ENCODE measurements at regions not wholly inside any gene's neighbourhood (a gene's known extent, or its start where the extent isn't known, plus 50 kb on each side); places are given as distances from the start of the nearest gene placed in this dataset.
A peak's percentile ranks its signal among the peaks of the same experiment; 100 is the strongest.
"Not testable (repeated sequence)": the region's sequence is repeated elsewhere in the genome, so short reads cannot be mapped to it uniquely, and the experiment has no call there.

DNA sequence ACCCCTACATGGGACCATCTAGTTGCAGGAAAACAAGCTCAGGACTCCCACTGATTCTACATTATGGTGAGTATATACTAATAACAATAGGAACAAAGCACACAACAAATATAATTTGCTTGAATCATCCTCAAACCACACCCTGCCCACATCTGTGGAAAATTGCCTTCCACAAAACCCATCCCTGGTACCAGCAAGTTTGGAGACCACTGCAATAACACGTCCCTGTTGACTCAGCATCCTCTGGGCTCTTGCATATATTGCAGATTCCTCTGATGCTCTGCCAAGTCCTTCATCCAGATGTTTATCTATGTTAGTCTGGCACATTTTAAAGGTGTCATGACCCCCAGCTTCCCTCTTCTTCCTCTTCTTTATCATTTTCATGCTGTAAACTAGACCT, 138.4 kb downstream of the PCTP start:
- H3K9me3 Mint-ChIP-seq = peaks cover 0 to 9% of the 10 kb centered on the region in 2 donors
- peak overlapping the region in 1 of 2 donors; percentile 35 for H3K27ac Mint-ChIP-seq
- no peaks in the 10 kb centered on the region for H3K4me1 Mint-ChIP-seq
- H3K27me3 Mint-ChIP-seq = peaks cover 17% of the 10 kb centered on the region
- DNase-seq = no peak
- H3K4me3 Mint-ChIP-seq = no peak overlapping the region
- ATAC-seq = no peak

DNA sequence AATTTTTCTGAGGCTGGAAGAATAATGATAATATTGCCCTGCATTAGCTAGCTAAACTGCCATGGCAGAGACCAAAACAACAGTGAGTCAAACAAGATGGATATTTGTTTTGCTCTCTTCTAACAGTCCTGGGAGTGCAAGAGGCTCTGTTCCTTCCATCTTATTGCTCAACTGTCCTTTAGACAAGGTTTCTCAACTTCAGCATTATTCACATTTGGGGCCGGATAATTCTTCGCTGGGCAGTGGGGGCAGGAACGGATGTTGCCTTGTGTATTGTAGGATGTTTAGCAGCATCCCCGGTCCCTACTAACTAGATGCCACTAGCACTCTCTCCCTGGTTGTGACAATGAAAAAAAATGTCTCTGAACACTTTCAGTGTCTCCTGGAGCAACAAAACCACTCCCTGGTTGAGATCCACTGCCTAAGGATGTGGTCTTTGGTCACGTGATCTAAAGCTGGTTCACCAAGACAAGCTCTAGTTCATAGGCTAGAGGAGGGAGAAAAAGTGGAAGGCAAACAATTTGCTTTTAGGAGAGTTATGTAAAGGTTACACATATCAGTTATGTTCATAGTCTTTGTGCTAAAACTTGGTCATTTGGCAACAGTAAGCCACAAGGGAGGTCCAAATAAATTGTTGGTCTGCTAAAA, 144.4 kb downstream of the PCTP start:
- DNase-seq (no peak), ATAC-seq (no peak)
- Mint-ChIP-seq H3K4me3 (no peak overlapping the region), H3K9me3 (peaks cover 0 to 9% of the 10 kb centered on the region in 2 donors), H3K4me1 (no peaks in the 10 kb centered on the region), H3K27ac (peak overlapping the region in 1 of 2 donors; percentile 52), H3K27me3 (peaks cover 16% of the 10 kb centered on the region)

DNA sequence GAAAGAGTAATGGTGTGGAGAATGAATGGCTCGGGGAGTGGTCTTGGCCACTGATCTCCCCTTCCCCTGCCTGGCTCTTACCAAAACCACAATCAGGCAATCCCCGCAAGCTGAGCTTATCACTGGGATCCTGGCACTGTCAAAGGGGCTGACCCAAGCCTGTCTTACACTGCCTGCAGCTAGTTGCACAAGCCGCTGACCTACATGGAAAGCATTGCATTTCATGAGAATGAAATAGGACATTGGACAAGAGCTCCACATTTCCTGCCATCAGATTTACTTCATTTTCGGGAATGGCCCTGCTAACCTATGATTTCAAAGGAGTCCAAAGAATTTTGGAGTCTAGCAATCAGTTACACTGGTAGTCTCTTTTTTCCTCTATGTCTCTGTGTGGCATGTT, 146.4 kb downstream of the PCTP start:
- Mint-ChIP-seq H3K27me3 (peaks cover 2% of the 10 kb centered on the region), H3K9me3 (no peaks in the 10 kb centered on the region), H3K4me1 (no peaks in the 10 kb centered on the region), H3K27ac (no peak overlapping the region), H3K4me3 (no peak overlapping the region)
- DNase-seq (no peak), ATAC-seq (no peak)

DNA sequence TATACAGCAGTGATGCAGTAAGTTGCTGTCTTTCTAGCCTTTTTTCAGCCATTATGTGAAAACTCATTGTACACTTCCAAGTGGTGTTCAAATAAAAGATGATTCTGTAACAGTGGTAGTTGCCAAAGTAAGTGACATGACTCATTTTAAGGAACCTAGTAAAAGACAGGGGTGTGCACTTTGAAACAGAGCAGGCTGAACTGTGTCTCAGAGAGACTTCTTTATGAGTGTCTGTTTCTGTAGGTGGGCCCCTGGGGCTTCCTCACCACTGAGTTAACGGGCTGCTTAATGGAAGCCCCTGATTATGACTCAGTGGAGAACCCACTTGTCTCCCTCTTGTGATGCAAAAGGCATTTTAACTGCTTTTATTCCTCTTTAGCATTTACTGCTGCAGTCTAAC, 147.3 kb downstream of the PCTP start:
- ATAC-seq (no peak), DNase-seq (no peak)
- no peak overlapping the region for H3K4me3 Mint-ChIP-seq
- no peaks in the 10 kb centered on the region for H3K9me3 Mint-ChIP-seq
- peaks cover 11% of the 10 kb centered on the region for H3K27me3 Mint-ChIP-seq
- H3K27ac Mint-ChIP-seq = no peak overlapping the region
- no peaks in the 10 kb centered on the region for H3K4me1 Mint-ChIP-seq

DNA sequence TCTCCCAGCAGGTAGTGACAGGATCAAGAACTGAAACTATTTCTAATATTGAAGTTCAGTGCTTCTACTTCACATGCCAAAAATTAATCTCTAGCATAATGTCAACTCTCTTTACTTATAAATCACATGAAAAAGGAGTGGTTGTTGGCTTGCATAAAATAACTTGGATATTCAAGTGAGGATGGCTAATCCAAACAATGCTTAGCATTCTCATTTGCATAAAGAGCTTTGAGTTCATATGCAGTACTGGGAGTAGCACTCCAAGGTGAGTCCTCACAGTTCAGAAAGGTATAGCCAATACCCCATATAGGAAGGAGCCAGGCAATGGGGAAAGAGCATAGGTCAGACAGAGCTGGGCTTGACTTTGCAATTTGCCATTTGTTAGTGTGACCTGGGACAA, 149.3 kb downstream of the PCTP start:
- DNase-seq (no peak), ATAC-seq (no peak)
- Mint-ChIP-seq H3K27me3 (peaks cover 24% of the 10 kb centered on the region), H3K9me3 (no peaks in the 10 kb centered on the region), H3K27ac (no peak overlapping the region), H3K4me1 (no peaks in the 10 kb centered on the region), H3K4me3 (no peak overlapping the region)

DNA sequence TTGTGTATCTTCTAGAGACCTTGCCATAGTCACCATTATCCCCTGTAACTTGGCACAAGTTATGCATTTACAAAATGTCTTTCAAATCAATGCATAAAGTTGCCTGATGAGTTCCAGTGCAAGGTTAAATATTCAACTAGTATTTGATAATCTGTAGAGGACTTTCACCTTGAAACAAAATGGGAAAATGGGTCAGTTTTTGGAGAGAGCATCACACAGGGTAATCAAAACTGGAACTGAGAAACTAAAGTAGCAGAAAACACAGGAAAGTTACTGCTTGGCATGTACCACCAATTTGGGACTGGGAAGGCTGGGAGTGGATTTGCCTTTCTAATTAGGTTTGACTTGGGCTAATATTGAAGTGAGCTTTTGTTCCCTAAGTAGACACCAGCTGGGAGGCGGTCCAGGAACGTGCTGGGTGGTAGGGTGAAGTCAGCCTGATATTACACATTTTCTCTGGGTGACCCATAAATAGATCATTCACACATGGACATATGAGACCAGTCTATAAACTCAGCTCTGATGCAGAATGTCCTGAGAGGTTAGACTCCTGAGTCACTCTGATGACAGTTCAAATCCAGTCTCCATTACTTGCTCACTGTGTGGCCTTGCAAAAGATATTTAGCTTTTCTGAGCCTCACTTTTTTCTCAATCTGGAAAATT, 152.3 kb downstream of the PCTP start:
- Mint-ChIP-seq H3K27ac (no peak overlapping the region), H3K4me3 (no peak overlapping the region), H3K27me3 (peaks cover 24% of the 10 kb centered on the region), H3K4me1 (no peaks in the 10 kb centered on the region), H3K9me3 (no peaks in the 10 kb centered on the region)
- DNase-seq = no peak
- no peak for ATAC-seq

DNA sequence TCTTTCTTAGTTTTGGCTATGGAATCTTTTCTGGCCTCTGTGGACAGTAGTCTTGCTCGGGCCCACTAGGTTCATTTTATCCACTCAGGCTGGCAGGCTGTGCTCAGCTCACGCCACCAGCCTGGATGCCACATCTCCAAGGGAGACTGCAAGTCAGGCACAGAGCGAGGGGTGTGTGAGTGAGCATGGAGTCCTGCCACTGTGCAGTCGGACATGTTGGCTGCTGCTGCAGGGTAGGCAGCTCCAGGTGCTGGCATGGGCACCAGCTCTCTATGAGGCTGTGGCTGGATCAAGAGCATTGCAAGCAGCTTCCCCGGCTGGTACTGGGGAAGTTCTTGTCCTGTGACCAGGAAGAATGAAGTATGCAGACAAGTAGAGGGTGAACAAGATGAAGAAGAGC, 158.9 kb downstream of the PCTP start:
- Mint-ChIP-seq H3K4me1 (no peaks in the 10 kb centered on the region), H3K4me3 (no peak overlapping the region), H3K27ac (no peak overlapping the region), H3K9me3 (peaks cover 0 to 16% of the 10 kb centered on the region in 2 donors), H3K27me3 (peaks cover 16% of the 10 kb centered on the region)
- no peak for ATAC-seq
- no peak for DNase-seq

DNA sequence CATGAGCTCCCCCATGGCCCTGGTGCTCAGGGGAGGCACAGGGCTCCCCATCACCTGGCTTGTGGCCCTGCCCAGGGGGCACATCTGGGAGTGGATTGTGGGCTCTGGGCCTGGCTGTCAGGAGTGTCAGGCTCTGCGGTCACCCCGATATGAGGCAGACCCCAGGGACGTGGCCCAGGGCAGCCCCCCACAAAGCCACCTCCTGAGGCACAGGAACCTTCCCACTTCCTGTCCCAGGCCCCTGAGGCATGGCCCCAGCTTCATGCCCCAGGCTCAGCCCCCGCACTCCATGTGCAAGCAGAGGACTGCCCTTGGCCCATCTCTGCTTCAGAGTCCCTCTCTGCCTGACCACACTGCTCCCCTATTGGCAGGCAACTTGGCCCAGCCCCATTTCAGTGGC, 160.3 kb downstream of the PCTP start:
- no peak overlapping the region for H3K4me3 Mint-ChIP-seq
- no peak for ATAC-seq
- DNase-seq = no peak
- H3K27ac Mint-ChIP-seq = no peak overlapping the region
- peaks cover 0 to 16% of the 10 kb centered on the region in 2 donors for H3K9me3 Mint-ChIP-seq
- H3K4me1 Mint-ChIP-seq = no peaks in the 10 kb centered on the region
- peaks cover 24% of the 10 kb centered on the region for H3K27me3 Mint-ChIP-seq

DNA sequence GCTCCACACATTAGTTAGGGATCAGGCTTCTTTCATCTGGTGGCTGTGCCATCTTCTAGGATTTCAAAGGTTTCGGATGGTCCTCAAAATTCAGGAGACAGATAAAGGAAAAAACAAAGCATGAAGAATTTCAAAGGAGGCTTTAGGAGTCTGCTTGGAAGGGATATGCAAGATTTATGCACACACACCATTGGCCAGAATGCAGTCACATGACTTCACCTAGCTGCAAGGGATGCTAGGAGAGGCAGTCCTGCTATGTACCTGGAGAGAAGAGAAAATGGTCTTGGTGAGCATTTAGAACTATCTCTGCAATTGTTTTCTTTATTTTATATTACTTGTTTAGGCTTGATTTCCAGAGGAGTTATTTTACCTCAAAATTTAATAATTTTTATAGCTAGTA, 174.6 kb downstream of the PCTP start:
- ATAC-seq (no peak), DNase-seq (no peak)
- no peak overlapping the region for H3K4me3 Mint-ChIP-seq
- H3K9me3 Mint-ChIP-seq = peaks cover 0 to 4% of the 10 kb centered on the region in 2 donors
- H3K27me3 Mint-ChIP-seq = no peaks in the 10 kb centered on the region
- H3K27ac Mint-ChIP-seq = no peak overlapping the region
- H3K4me1 Mint-ChIP-seq = peaks cover 10% of the 10 kb centered on the region

DNA sequence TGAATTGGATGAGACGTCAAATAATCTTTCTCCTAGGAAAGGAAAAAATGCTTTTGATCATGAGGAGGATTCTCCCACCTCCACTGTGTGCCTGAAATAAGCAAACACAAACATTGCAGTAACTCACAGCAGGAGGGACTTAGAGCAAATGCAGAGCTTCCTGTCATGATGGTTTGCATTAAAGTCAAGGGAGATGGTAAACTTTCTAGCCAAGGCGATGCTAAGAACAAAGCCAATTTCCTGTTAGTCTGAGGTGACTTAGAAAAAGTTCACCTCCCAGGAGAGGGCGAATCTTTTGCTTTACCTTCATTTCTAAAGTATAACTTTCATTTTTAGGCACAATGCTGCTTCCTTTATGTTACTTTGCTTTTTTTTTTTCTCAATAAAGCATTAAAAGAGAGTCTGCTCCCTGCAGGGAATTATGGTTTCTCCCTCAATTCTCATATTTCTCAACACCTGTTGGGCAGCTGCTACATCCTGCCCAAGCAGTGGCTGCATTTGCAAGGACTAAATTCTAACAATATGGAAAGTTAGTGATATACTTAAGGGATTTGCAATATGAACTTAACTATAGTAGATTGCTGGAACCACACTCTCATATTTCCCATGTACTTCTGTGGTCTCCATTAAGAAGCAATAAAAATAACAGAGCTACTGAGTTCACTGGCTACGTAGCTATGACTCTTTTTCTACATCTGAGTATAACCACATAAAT, 175.6 kb downstream of the PCTP start:
- H3K9me3 Mint-ChIP-seq = peaks cover 0 to 4% of the 10 kb centered on the region in 2 donors
- H3K27me3 Mint-ChIP-seq = no peaks in the 10 kb centered on the region
- ATAC-seq (peak; percentile 67), DNase-seq (no peak)
- peak overlapping the region in 1 of 2 donors; percentile 34 for H3K27ac Mint-ChIP-seq
- no peak overlapping the region for H3K4me3 Mint-ChIP-seq
- peaks cover 10% of the 10 kb centered on the region for H3K4me1 Mint-ChIP-seq

DNA sequence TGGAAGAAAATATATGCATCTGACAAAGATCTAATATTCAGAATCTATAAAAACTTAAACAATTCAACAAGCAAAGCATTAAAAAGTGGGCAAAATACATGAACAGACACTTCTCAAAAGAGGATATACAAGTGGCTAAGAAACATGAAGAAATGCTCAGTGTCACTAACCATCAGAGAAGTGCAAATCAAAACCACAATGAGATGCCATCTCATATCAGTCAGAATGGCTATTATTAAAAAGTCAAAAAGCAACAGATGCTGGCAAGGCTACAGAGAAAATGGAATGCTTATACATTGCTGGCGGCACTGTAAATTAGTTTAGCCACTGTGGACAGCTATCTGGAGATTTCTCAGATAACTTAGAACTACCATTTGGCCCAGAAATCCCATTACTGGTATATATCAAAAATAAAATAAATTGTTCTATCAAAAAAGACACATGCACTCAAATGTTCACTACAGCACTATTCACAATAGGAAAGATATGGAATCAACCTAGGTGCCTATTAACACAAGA, 179.5 kb downstream of the PCTP start:
- H3K4me3 Mint-ChIP-seq = no peak overlapping the region
- no peaks in the 10 kb centered on the region for H3K27me3 Mint-ChIP-seq
- DNase-seq (no peak), ATAC-seq (no peak)
- peaks cover 10% of the 10 kb centered on the region for H3K4me1 Mint-ChIP-seq
- no peak overlapping the region for H3K27ac Mint-ChIP-seq
- peaks cover 0 to 1% of the 10 kb centered on the region in 2 donors for H3K9me3 Mint-ChIP-seq

DNA sequence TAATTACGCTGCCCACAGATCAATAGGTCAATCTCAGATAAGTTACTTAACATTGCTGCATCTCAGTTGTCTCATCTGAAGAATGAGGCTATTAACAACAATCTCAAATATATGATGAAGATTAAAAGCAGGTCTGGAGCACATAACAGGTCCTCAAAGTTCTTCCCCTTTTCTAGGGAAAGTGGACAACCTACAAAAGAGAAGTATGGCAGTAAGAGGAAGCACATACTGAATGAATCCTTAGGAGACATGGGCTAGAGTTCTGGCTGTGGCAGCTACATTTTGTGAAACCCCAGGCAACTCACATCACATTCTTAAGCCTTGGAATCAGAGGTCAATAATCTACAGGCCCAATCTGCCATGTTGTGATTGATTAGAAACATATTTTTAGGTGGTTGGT, 180.6 kb downstream of the PCTP start:
- DNase-seq = no peak

DNA sequence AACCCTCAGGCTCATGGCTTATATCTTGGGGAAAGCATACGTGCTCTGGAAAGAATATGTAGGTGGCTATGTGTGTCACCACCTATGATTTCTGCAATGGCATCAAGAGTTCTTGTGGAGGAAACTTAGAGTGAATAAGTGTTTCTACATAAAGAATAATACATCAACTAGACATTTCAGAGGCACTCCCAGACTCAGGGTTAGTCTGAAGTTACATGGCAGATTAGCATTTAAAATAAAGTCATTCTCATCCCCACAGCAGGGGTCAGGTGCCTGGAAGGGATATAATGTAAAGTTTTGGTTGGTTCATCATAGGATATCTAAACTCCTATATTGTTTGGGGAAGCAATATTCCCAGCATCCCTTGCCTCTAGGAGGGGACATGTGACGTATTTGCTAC, 182.1 kb downstream of the PCTP start:
- Mint-ChIP-seq H3K27me3 (no peaks in the 10 kb centered on the region), H3K4me3 (no peak overlapping the region), H3K9me3 (no peaks in the 10 kb centered on the region), H3K4me1 (no peaks in the 10 kb centered on the region), H3K27ac (no peak overlapping the region)
- DNase-seq = no peak
- no peak for ATAC-seq

More for the DNA sequence above, 180.6 kb downstream of the PCTP start:
- Mint-ChIP-seq H3K27ac (no peak overlapping the region), H3K4me1 (peaks cover 3% of the 10 kb centered on the region), H3K4me3 (no peak overlapping the region), H3K27me3 (no peaks in the 10 kb centered on the region), H3K9me3 (no peaks in the 10 kb centered on the region)
- no peak for ATAC-seq

DNA sequence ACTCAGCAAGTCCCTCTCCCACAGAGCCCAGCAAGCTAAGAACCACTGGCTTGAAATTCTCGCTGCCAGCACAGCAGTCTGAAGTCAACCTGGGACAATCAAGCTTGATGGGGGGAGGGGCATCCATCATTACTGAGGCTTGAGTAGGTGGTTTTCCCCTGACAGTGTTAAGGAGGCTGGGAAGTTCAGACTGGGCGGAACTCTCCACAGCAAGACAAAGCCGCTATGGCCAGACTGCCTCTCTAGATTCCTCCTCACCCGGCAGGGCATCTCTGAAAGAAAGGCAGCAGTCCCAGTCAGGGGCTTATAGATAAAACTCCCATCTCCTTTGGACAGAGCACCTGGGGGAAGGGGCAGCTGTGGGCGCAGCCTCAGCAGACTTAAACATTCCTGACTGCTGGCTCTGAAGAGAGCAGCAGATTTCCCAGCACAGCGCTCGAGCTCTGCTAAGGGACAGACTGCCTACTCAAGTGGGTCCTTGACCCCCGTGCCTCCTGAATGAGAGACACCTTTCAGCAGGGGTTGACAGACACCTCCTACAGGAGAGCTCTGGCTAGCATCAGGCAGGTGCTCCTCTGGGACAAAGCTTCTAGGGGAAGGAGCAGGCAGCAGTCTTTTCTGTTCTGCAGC, 188.4 kb downstream of the PCTP start:
- DNase-seq, H3K4me3 Mint-ChIP-seq, H3K27ac Mint-ChIP-seq, ATAC-seq, H3K4me1 Mint-ChIP-seq, H3K27me3 Mint-ChIP-seq: not testable (repeated sequence)
- peaks cover 16 to 21% of the 10 kb centered on the region in 2 donors for H3K9me3 Mint-ChIP-seq

DNA sequence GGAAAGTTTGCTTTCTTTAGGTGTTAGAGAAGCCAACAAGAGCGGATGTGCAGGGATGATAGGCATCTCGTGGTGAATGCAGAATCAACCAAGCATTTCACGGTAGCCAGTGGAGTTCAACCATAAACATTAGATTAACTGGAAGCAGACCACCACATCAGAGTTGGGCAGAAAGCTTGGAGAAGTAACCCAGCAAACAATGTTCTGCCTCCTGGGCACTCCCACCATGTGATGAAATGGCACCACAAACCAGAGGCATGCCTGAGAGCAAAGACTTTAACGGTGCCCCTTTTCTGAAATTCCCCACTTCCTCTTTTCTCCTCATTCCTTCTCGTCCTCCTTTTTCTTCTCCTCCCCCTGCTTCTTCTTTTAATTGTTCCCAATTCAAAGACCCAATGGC, 193.5 kb upstream of the ANKFN1 start:
- no peak overlapping the region for H3K4me3 Mint-ChIP-seq
- H3K27me3 Mint-ChIP-seq = peaks cover 28% of the 10 kb centered on the region
- ATAC-seq (no peak), DNase-seq (no peak)
- H3K9me3 Mint-ChIP-seq = peaks cover 0 to 5% of the 10 kb centered on the region in 2 donors
- H3K27ac Mint-ChIP-seq = peak overlapping the region in 1 of 2 donors; percentile 67
- no peaks in the 10 kb centered on the region for H3K4me1 Mint-ChIP-seq

DNA sequence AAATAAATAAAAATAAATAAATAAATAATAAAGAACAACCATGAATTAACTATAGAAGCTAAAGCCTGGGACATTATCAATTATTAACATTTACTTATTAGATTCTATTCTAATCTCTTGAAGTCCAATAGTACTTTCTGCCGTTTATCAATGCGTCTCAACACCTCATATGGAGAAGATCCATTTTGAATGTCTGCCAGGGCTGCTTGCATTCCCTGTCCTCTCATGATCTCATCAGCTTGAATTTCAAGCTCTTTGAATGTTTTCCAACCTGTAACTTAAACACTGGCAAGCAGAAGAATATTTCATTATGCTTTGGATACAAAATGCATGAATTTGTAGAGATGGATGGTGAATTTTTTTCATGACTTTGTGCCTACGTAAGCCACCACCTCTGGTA, 191.9 kb upstream of the ANKFN1 start:
- Mint-ChIP-seq H3K27me3 (peaks cover 36% of the 10 kb centered on the region), H3K27ac (no peak overlapping the region), H3K4me1 (no peaks in the 10 kb centered on the region), H3K9me3 (peaks cover 0 to 5% of the 10 kb centered on the region in 2 donors), H3K4me3 (no peak overlapping the region)
- ATAC-seq (no peak), DNase-seq (no peak)
